Ovary (tissue), 7 donors: ENCODE measurements at regions not wholly inside any gene's neighbourhood (a gene's known extent, or its start where the extent isn't known, plus 50 kb on each side); places are given as distances from the start of the nearest gene placed in this dataset.

ENCODE experiments used
- DNase-seq, 5 donors: peaks; one replicate each; pipeline ENCODE4 v3.0.0-alpha.2; 2019 to 2020
- H3K27ac ChIP-seq, 2 donors: fragments of 200-600 bp; one replicate each; pipeline versions ENCODE4 v1.5.1 to v1.8.0; 2019 to 2022
- H3K27me3 ChIP-seq: fragments of 200-600 bp; one replicate; pipeline ENCODE4 v1.8.0; 2022
- H3K36me3 ChIP-seq: fragments of 200-600 bp; sonication (generic); one replicate; pipeline ENCODE4 v1.5.1; 2019
- H3K4me1 ChIP-seq: one replicate; pipeline ENCODE4 v1.8.1; 2013; ENCODE audit warnings: mild to moderate bottlenecking, moderate library complexity; ENCODE audit not compliant: insufficient read depth
- H3K4me3 ChIP-seq: fragments of 200-600 bp; sonication (generic); one replicate; pipeline ENCODE4 v1.5.1; 2017
- H3K9me3 ChIP-seq, 2 donors: fragments of 200-600 bp in 1 of 2; sonication (generic) in 1 of 2; one replicate each; pipeline versions ENCODE4 v1.5.1 to v1.8.1; 2013 to 2019; ENCODE audit warnings: mild to moderate bottlenecking in 1 of 2, moderate library complexity in 1 of 2
- EP300 ChIP-seq: sonication (generic); formaldehyde crosslinking; IDR thresholded peaks from one replicate; pipeline ENCODE4 v1.6.1; 2017; ENCODE audit warnings: antibody characterized with exemption
- POLR2A ChIP-seq: fragments of 450-650 bp; IDR thresholded peaks from one replicate; pipeline ENCODE4 v1.6.1; 2017; ENCODE audit warnings: antibody characterized with exemption, mild to moderate bottlenecking, moderate library complexity
- WGBS, 3 donors: extraction: QIAGEN DNeasy Blood & Tissue Kit in 1 of 3; methylation state at CpG; one replicate each; pipeline versions ENCODE4 v1.1.5 to v1.1.7; 2013 to 2017; 5-methylcytosine and 5-hydroxymethylcytosine counted together
- intact Hi-C, 4 donors: fragments of 100-400 bp; cut with DNase I; formaldehyde crosslinking; loops; one replicate each; pipeline versions ENCODE4 v1.11.0 to v1.15.1; 2022 to 2023
- TF ChIP-seq, protein P1 (sequence below), 3 donors: fragments of 450-650 bp in 2 of 3; fragments of 200-600 bp in 1 of 3; IDR thresholded peaks; one replicate each; pipeline versions ENCODE4 v1.5.1 to v1.8.0; 2016 to 2022; ENCODE audit warnings: antibody characterized with exemption in 3 of 3, mild to moderate bottlenecking in 1 of 3
- donor health status: DM: no; HTN: no; CAD: no; lungs with moderate emphysema.
- donor health status: DM: no; HTN: no; CAD: no.
- donor health status: Bipolar disorder and iron deficiency.
- donor health status: DM: no; HTN: no; CAD: no.
- donor health status: DM: yes; HTN: yes; CAD: no.

DNA sequence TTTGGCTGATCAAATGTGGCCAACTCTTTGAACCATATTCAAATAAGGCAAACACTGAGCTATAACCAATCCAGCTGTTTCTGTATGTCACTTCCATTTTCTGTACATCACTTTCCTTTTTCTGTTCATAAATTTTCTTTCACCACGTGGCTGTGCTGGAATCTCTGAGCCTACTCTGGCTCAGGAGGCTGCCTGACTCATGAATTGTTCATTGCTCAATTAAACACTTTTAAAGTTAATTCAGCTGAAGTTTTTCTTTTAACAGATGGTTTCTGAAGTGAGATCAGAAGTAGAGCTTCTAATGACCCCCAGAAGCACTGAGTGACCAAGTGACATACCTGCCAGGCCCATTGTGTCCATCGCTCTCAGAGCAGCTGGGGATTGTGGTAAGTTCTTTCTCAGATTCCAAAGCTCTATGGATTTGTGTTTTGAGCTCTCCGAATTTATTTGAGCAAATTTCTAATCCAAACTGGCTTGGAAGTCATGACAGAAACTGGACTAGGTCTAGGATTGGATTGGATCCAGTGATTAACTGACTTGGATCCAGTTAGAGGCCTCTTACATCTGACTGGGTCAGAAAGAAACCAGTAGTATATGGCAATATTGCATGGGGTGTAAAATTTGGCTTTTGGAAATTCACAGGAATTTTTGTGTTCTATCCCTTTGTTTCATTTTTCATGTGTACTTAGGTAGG is 121.2 kb upstream of the BANK1 start:
- no peaks in the 10 kb centered on the region for H3K9me3 ChIP-seq
- no peaks in the 10 kb centered on the region for H3K4me1 ChIP-seq
- 81 to 87% (median 82%) methylated on average over 3 of the region's 3 CpGs for WGBS, 3 donors
- TF ChIP-seq, protein P1, sequence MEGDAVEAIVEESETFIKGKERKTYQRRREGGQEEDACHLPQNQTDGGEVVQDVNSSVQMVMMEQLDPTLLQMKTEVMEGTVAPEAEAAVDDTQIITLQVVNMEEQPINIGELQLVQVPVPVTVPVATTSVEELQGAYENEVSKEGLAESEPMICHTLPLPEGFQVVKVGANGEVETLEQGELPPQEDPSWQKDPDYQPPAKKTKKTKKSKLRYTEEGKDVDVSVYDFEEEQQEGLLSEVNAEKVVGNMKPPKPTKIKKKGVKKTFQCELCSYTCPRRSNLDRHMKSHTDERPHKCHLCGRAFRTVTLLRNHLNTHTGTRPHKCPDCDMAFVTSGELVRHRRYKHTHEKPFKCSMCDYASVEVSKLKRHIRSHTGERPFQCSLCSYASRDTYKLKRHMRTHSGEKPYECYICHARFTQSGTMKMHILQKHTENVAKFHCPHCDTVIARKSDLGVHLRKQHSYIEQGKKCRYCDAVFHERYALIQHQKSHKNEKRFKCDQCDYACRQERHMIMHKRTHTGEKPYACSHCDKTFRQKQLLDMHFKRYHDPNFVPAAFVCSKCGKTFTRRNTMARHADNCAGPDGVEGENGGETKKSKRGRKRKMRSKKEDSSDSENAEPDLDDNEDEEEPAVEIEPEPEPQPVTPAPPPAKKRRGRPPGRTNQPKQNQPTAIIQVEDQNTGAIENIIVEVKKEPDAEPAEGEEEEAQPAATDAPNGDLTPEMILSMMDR (IDR thresholded peaks at IDR 0.05), result no peak
- no peak for TF ChIP-seq POLR2A
- H3K27me3 ChIP-seq, result no peaks in the 10 kb centered on the region
- no peaks in the 10 kb centered on the region for H3K36me3 ChIP-seq
- H3K4me3 ChIP-seq, result no peak overlapping the region
- H3K27ac ChIP-seq, result no peak overlapping the region
- intact Hi-C loops, result no loop called here
- DNase-seq, result no peak

DNA sequence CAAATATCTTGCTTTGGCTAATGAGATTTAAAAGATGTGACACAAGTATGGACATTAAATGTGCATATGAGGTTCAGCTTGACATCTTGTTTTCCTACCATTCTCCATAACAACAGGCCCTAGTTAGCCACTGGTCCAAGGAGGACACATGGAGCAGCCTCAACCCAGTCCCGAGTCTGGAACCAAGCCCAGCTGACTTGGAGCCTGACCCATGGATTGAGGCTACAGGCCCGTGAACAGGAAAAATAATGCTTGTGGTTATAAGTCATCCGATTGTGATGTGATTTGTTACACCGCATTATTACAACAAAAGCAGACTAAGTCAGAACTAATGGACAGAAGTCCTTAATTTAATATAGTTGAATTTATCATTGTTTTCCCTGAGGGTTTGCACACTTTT is 123.2 kb upstream of the BANK1 start:
- WGBS, 3 donors, result 61 to 83% (median 71%) methylated on average over 4 of the region's 4 CpGs
- Histone ChIP-seq H3K4me1 (no peaks in the 10 kb centered on the region), H3K36me3 (no peaks in the 10 kb centered on the region), H3K27me3 (no peaks in the 10 kb centered on the region), H3K27ac (no peak overlapping the region), H3K9me3 (no peaks in the 10 kb centered on the region), H3K4me3 (no peak overlapping the region)
- no peak for DNase-seq
- no peak for TF ChIP-seq EP300
- TF ChIP-seq POLR2A, result no peak
- TF ChIP-seq, protein P1 (IDR thresholded peaks at IDR 0.05), result no peak
- intact Hi-C loops, result no loop called here

DNA sequence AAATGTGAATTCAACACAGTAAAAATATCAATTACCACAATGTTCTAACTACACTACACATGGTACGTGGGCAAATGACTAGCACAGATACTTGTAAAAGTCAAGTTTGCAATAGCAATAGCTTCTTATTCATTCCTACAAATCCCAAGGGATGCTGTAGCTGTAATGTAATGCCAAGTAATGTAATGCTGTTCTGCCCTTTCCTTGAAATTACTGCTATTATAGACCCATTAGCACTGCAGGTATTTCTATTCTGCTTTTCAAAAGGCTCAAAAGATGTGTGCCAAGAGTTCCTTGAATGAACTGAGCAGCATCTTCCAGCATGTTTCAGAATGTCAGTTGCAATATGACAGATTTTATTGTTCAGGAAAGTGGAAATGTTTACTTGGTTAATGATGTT is 129.9 kb upstream of the BANK1 start:
- Histone ChIP-seq H3K27ac (no peak overlapping the region), H3K9me3 (no peaks in the 10 kb centered on the region), H3K27me3 (no peaks in the 10 kb centered on the region), H3K4me1 (no peaks in the 10 kb centered on the region), H3K36me3 (no peaks in the 10 kb centered on the region), H3K4me3 (no peak overlapping the region)
- DNase-seq, result no peak
- 35 to 44% (median 42%) methylated on average over 1 of the region's 1 CpG for WGBS, 3 donors
- TF ChIP-seq POLR2A, result no peak
- TF ChIP-seq, protein P1 (IDR thresholded peaks at IDR 0.05), result no peak
- no peak for TF ChIP-seq EP300
- intact Hi-C loops, result no loop called here

DNA sequence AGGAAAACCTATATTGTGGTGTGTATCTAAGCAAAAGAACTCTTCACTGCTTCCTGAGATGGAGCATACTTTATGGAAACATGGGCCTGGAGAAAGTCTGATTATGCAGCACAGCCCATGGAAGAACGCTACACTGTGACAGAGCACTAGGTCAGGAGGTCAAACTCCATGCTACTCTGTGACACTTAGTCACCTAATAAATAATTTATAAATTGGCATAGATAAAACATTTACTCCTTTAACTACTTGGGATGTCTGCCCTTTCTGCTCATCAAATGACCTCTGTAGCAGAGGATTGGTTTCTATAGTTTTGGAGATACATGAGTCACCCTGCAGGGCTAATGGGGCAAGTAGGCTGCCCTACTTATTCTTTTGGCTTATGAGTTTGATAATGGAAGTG is 134.7 kb upstream of the BANK1 start:
- WGBS, 3 donors, result 85 to 94% (median 87%) methylated on average over 1 of the region's 1 CpG
- Histone ChIP-seq H3K4me3 (no peak overlapping the region), H3K36me3 (no peaks in the 10 kb centered on the region), H3K27ac (no peak overlapping the region), H3K9me3 (no peaks in the 10 kb centered on the region), H3K27me3 (no peaks in the 10 kb centered on the region), H3K4me1 (no peaks in the 10 kb centered on the region)
- DNase-seq, result no peak
- intact Hi-C loops, result no loop called here
- TF ChIP-seq, protein P1 (IDR thresholded peaks at IDR 0.05), result no peak
- TF ChIP-seq POLR2A (no peak), EP300 (no peak)
